ENCODE measurements at regions not wholly inside any gene's neighbourhood (a gene's known extent, or its start where the extent isn't known, plus 50 kb on each side); places are given as distances from the start of the nearest gene placed in this dataset.

- Histone ChIP-seq H3K27me3 (ENCODE audit: control insufficient read depth, low read length) (peaks cover 6% of the 10 kb centered on the region; the same call in 1 of the 2 replicates), H3K79me2 (ENCODE audit: control insufficient read depth, low read length) (no peaks in the 10 kb centered on the region), H3K4me1 (ENCODE audit: control insufficient read depth, low read length) (no peaks in the 10 kb centered on the region), H3K36me3 (ENCODE audit: control insufficient read depth, low read length) (no peaks in the 10 kb centered on the region), H4K20me1 (ENCODE audit: control insufficient read depth, insufficient read depth, low read depth, low read length) (no peaks in the 10 kb centered on the region), H3K9me3 (ENCODE audit: control insufficient read depth, insufficient read depth, low read length) (no peaks in the 10 kb centered on the region), H3K9me2 (replicated peaks; ENCODE audit: control insufficient read depth, low read length) (no peaks in the 10 kb centered on the region), H3K4me3 (ENCODE audit: low read length) (no peak overlapping the region), H3F3A (ENCODE audit: control insufficient read depth, insufficient read depth) (no peaks in the 10 kb centered on the region), H3K4me2 (ENCODE audit: low read length) (no peak overlapping the region), H3K27ac (ENCODE audit: low read depth, low read length) (no peak overlapping the region)
- TF ChIP-seq CTCF (IDR thresholded peaks at IDR 0.05; ENCODE audit: low read depth, low read length, poor library complexity, severe bottlenecking) (no peak), EZH2phosphoT487 (IDR thresholded peaks at IDR 0.05; ENCODE audit: borderline replicate concordance, low read length) (no peak)
These were observed 275.6 kb upstream of the SLC30A5 start for GRCh38 chr5:68818057-68818695.

GRCh38 chr5:68818870-68819269 is 274.9 kb upstream of the SLC30A5 start:
- TF ChIP-seq CTCF (IDR thresholded peaks at IDR 0.05; ENCODE audit: low read depth, low read length, poor library complexity, severe bottlenecking) (no peak), EZH2phosphoT487 (IDR thresholded peaks at IDR 0.05; ENCODE audit: borderline replicate concordance, low read length) (no peak)
- Histone ChIP-seq H3K36me3 (ENCODE audit: control insufficient read depth, low read length) (no peaks in the 10 kb centered on the region), H3K4me1 (ENCODE audit: control insufficient read depth, low read length) (no peaks in the 10 kb centered on the region), H3K4me3 (ENCODE audit: low read length) (no peak overlapping the region), H3K9me2 (replicated peaks; ENCODE audit: control insufficient read depth, low read length) (no peaks in the 10 kb centered on the region), H3K27me3 (ENCODE audit: control insufficient read depth, low read length) (peaks cover 6% of the 10 kb centered on the region; the same call in 1 of the 2 replicates), H3K4me2 (ENCODE audit: low read length) (no peak overlapping the region), H3K27ac (ENCODE audit: low read depth, low read length) (no peak overlapping the region), H3K9me3 (ENCODE audit: control insufficient read depth, insufficient read depth, low read length) (no peaks in the 10 kb centered on the region), H3F3A (ENCODE audit: control insufficient read depth, insufficient read depth) (no peaks in the 10 kb centered on the region), H4K20me1 (ENCODE audit: control insufficient read depth, insufficient read depth, low read depth, low read length) (no peaks in the 10 kb centered on the region), H3K79me2 (ENCODE audit: control insufficient read depth, low read length) (no peaks in the 10 kb centered on the region)

GRCh38 chr5:68821056-68821455 is 272.8 kb upstream of the SLC30A5 start:
- H3K4me3 ChIP-seq (ENCODE audit: low read length), result no peak overlapping the region
- no peaks in the 10 kb centered on the region for H3K36me3 ChIP-seq (ENCODE audit: control insufficient read depth, low read length)
- H3K27ac ChIP-seq (ENCODE audit: low read depth, low read length), result no peak overlapping the region
- no peaks in the 10 kb centered on the region for H3K4me1 ChIP-seq (ENCODE audit: control insufficient read depth, low read length)
- no peaks in the 10 kb centered on the region for H3K9me2 ChIP-seq (replicated peaks; ENCODE audit: control insufficient read depth, low read length)
- H4K20me1 ChIP-seq (ENCODE audit: control insufficient read depth, insufficient read depth, low read depth, low read length), result no peaks in the 10 kb centered on the region
- no peak for TF ChIP-seq EZH2phosphoT487 (IDR thresholded peaks at IDR 0.05; ENCODE audit: borderline replicate concordance, low read length)
- no peak for TF ChIP-seq CTCF (IDR thresholded peaks at IDR 0.05; ENCODE audit: low read depth, low read length, poor library complexity, severe bottlenecking)
- H3K27me3 ChIP-seq (ENCODE audit: control insufficient read depth, low read length), result peaks cover 6% of the 10 kb centered on the region; the same call in 1 of the 2 replicates
- no peaks in the 10 kb centered on the region for H3K79me2 ChIP-seq (ENCODE audit: control insufficient read depth, low read length)
- H3K4me2 ChIP-seq (ENCODE audit: low read length), result no peak overlapping the region
- H3F3A ChIP-seq (ENCODE audit: control insufficient read depth, insufficient read depth), result no peaks in the 10 kb centered on the region
- no peaks in the 10 kb centered on the region for H3K9me3 ChIP-seq (ENCODE audit: control insufficient read depth, insufficient read depth, low read length)

Measured in DOHH2 (cell line).